CD4-positive, alpha-beta memory T cell (primary cell): ENCODE measurements at regions not wholly inside any gene's neighbourhood (a gene's known extent, or its start where the extent isn't known, plus 50 kb on each side); places are given as distances from the start of the nearest gene placed in this dataset.
"Not testable (repeated sequence)": the region's sequence is repeated elsewhere in the genome, so short reads cannot be mapped to it uniquely, and the experiment has no call there.

Experiments
- CTCF ChIA-PET: fragments of 350-600 bp; sonication (Branson Sonifier 250); formaldehyde crosslinking; loops from one replicate; lab custom pipeline; 2021; ENCODE audit warnings: inconsistent platforms; ENCODE audit not compliant: partially characterized antibody; lab: Charles Lee
- POLR2A ChIA-PET: fragments of 350-600 bp; sonication (Branson Sonifier 250); formaldehyde crosslinking; loops from one replicate; lab custom pipeline; 2021; ENCODE audit not compliant: partially characterized antibody; lab: Charles Lee
- DNase-seq, 5 donors: peaks; one replicate each; pipeline versions ENCODE4 v3.0.0 to v3.0.0-alpha.2; 2020 to 2022; ENCODE audit warnings: mixed read lengths in 1 of 5
- H3K27ac ChIP-seq: one replicate; pipeline ENCODE4 v1.7.0; 2013; ENCODE audit warnings: low read depth, low read length
- H3K27me3 ChIP-seq: 2 replicates; pipeline ENCODE4 v1.7.0; 2013; ENCODE audit warnings: mild to moderate bottlenecking, low read length, moderate library complexity; ENCODE audit not compliant: insufficient read depth
- H3K36me3 ChIP-seq: 2 replicates; pipeline ENCODE4 v1.7.0; 2013; ENCODE audit warnings: mild to moderate bottlenecking, low read length, moderate library complexity; ENCODE audit not compliant: insufficient read depth
- H3K4me1 ChIP-seq: 2 replicates; pipeline ENCODE4 v1.7.0; 2013; ENCODE audit warnings: mild to moderate bottlenecking, low read length, moderate library complexity; ENCODE audit not compliant: insufficient read depth
- H3K4me3 ChIP-seq, 2 donors: one replicate each; pipeline ENCODE4 v1.7.0; 2013; ENCODE audit warnings: low read length in 2 of 2, mild to moderate bottlenecking in 1 of 2
- H3K9me3 ChIP-seq, 2 donors: one replicate each; pipeline ENCODE4 v1.7.0; 2013; ENCODE audit warnings: low read length in 2 of 2, control low read depth in 1 of 2; ENCODE audit not compliant: control insufficient read depth in 1 of 2
- H3K27ac Mint-ChIP-seq, 7 donors: one replicate each; pipeline ENCODE4 v1.8.0; 2020 to 2021; ENCODE audit warnings: mixed read lengths in 7 of 7, mild to moderate bottlenecking in 6 of 7, inconsistent platforms in 3 of 7, moderate library complexity in 3 of 7
- H3K27me3 Mint-ChIP-seq, 2 donors: one replicate each; pipeline ENCODE4 v1.8.0; 2020 to 2021; ENCODE audit warnings: mixed read lengths in 2 of 2
- H3K36me3 Mint-ChIP-seq, 2 donors: one replicate each; pipeline ENCODE4 v1.8.0; 2020 to 2021; ENCODE audit warnings: mixed read lengths in 2 of 2, inconsistent platforms in 1 of 2, mild to moderate bottlenecking in 1 of 2
- H3K4me1 Mint-ChIP-seq, 4 donors: one replicate each; pipeline ENCODE4 v1.8.0; 2020 to 2021; ENCODE audit warnings: mixed read lengths in 4 of 4, mild to moderate bottlenecking in 1 of 4
- H3K4me3 Mint-ChIP-seq, 8 donors: one replicate each; pipeline ENCODE4 v1.8.0; 2020 to 2021; ENCODE audit warnings: mixed read lengths in 8 of 8, mild to moderate bottlenecking in 7 of 8, moderate library complexity in 6 of 8, inconsistent platforms in 3 of 8
- H3K9me3 Mint-ChIP-seq, 8 donors: one replicate each; pipeline ENCODE4 v1.8.0; 2020 to 2021; ENCODE audit warnings: mixed read lengths in 8 of 8, mild to moderate bottlenecking in 5 of 8, inconsistent platforms in 3 of 8, moderate library complexity in 1 of 8
- intact Hi-C: fragments of 100-400 bp; cut with micrococcal nuclease; formaldehyde crosslinking; loops from one replicate; pipeline ENCODE4 v1.15.1; 2023

- H3K4me3 ChIP-seq, result no peak overlapping the region
- intact Hi-C loops, result no loop called here
- H3K9me3 ChIP-seq, result no peaks in the 10 kb centered on the region
- DNase-seq, result no peak
- Mint-ChIP-seq H3K36me3 (no peaks in the 10 kb centered on the region), H3K27ac (no peak overlapping the region), H3K27me3 (peaks cover 0 to 1% of the 10 kb centered on the region in 2 donors), H3K9me3 (no peaks in the 10 kb centered on the region), H3K4me1 (no peaks in the 10 kb centered on the region), H3K4me3 (no peak overlapping the region)
- H3K4me1 ChIP-seq, result no peaks in the 10 kb centered on the region
- H3K27ac ChIP-seq, result no peak overlapping the region
- H3K27me3 ChIP-seq, result no peaks in the 10 kb centered on the region
- ChIA-PET POLR2A (no interaction called here), CTCF (no interaction called here)
- no peaks in the 10 kb centered on the region for H3K36me3 ChIP-seq
Observed at GRCh38 chr2:53490659-53491058, 276.9 kb upstream of the CHAC2 start.

- POLR2A ChIA-PET, H3K36me3 ChIP-seq, H3K36me3 Mint-ChIP-seq, H3K27ac ChIP-seq, DNase-seq, H3K27ac Mint-ChIP-seq, H3K27me3 Mint-ChIP-seq, H3K9me3 ChIP-seq, H3K4me1 ChIP-seq, H3K4me3 ChIP-seq, H3K4me1 Mint-ChIP-seq, intact Hi-C loops, H3K9me3 Mint-ChIP-seq, H3K4me3 Mint-ChIP-seq, H3K27me3 ChIP-seq: not testable (repeated sequence)
- CTCF ChIA-PET, result interaction anchor here (2.3 kb wide), 1 partner anchor 9 kb away, joined by 8 read pairs; no protein-coding TSS in a partner anchor
Observed at GRCh38 chr2:53486185-53486899, 281.3 kb upstream of the CHAC2 start.

DNA sequence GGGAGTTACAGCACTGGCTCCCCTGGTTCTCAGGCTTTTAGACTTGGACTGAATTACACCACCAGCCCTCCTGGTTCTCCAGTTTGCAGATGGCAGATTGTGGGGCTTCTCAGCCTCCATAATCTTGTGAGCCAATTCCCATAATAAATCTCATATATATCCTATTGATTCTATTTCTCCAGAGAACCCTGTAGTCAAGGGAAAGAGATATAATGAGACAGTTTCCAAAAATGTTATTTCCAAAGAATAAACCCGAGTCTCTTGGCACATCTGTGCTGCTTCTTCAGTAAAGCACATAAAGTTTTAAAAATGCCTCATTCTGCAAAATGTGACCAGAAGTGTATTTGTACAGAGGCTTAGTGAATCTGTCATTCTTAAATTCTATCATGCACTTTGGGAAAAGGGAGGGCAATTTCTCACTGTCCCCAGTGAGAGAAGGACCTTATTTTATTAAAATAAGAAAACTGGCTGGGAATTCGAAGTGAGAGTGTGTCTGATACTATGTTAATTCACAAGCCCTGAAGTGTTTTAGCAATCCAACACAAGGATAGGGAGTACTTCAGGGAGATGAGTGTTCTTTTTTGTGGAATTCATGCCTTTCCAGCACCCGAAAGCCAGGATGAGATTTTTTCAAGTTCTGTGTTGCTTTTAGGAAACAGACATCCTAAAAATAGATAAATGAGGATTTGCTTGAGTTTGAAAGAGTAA lies 282.4 kb upstream of the CHAC2 start:
- no peak for DNase-seq
- ChIA-PET CTCF (no interaction called here), POLR2A (no interaction called here)
- H3K4me1 Mint-ChIP-seq, result no peaks in the 10 kb centered on the region
- H3K9me3 Mint-ChIP-seq, result peaks cover 0 to 4% (median 0%) of the 10 kb centered on the region in 8 donors
- Histone ChIP-seq H3K27me3 (no peaks in the 10 kb centered on the region), H3K4me1 (no peaks in the 10 kb centered on the region), H3K36me3 (no peaks in the 10 kb centered on the region), H3K9me3 (no peaks in the 10 kb centered on the region), H3K27ac (no peak overlapping the region), H3K4me3 (no peak overlapping the region)
- no peak overlapping the region for H3K27ac Mint-ChIP-seq
- no peaks in the 10 kb centered on the region for H3K36me3 Mint-ChIP-seq
- H3K27me3 Mint-ChIP-seq, result peaks cover 0 to 1% of the 10 kb centered on the region in 2 donors
- no peak overlapping the region for H3K4me3 Mint-ChIP-seq
- intact Hi-C loops, result no loop called here

GRCh38 chr2:53484531-53484930 lies 283.1 kb upstream of the CHAC2 start:
- POLR2A ChIA-PET, result no interaction called here
- H3K9me3 Mint-ChIP-seq, result peaks cover 0 to 4% (median 0%) of the 10 kb centered on the region in 8 donors
- no peak for DNase-seq
- H3K4me3 Mint-ChIP-seq, result no peak overlapping the region
- no peaks in the 10 kb centered on the region for H3K4me1 Mint-ChIP-seq
- Histone ChIP-seq H3K27me3 (no peaks in the 10 kb centered on the region), H3K27ac (no peak overlapping the region), H3K4me1 (no peaks in the 10 kb centered on the region), H3K4me3 (no peak overlapping the region), H3K36me3 (no peaks in the 10 kb centered on the region), H3K9me3 (no peaks in the 10 kb centered on the region)
- H3K27ac Mint-ChIP-seq, result no peak overlapping the region
- CTCF ChIA-PET, result no interaction called here
- intact Hi-C loops, result no loop called here
- peaks cover 0 to 1% of the 10 kb centered on the region in 2 donors for H3K27me3 Mint-ChIP-seq
- H3K36me3 Mint-ChIP-seq, result no peaks in the 10 kb centered on the region

DNA sequence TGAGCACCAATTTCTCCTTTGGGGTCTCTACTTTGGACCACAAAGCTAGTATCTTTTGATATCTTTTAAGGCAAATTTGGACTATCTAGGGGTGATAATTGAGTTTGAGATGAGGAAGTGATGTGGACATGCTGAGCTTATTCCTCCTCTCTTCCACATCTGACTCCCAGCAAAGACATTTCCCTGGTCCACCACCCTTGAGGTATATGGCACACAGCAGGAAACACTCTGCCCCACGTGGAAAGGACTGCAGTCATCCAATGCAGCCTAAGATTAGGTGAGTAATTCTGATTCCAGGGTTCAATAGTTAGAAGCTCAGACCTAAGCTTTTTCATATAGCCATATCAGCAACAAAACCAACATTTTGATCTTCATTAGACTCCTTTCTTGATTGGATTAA lies 290.1 kb upstream of the CHAC2 start:
- Mint-ChIP-seq H3K9me3 (peaks cover 0 to 3% (median 2%) of the 10 kb centered on the region in 8 donors), H3K36me3 (no peaks in the 10 kb centered on the region), H3K4me3 (no peak overlapping the region), H3K27ac (no peak overlapping the region), H3K27me3 (peaks cover 0 to 7% of the 10 kb centered on the region in 2 donors), H3K4me1 (no peaks in the 10 kb centered on the region)
- DNase-seq, result no peak
- no peaks in the 10 kb centered on the region for H3K27me3 ChIP-seq
- no peaks in the 10 kb centered on the region for H3K36me3 ChIP-seq
- ChIA-PET CTCF (interaction anchor here (0.6 to 2.1 kb wide), 2 partner anchors 9 to 15 kb away, joined by 3 to 8 read pairs; no protein-coding TSS in a partner anchor), POLR2A (no interaction called here)
- no peak overlapping the region for H3K4me3 ChIP-seq
- H3K4me1 ChIP-seq, result no peaks in the 10 kb centered on the region
- H3K9me3 ChIP-seq, result no peaks in the 10 kb centered on the region
- no peak overlapping the region for H3K27ac ChIP-seq
- intact Hi-C loops, result no loop called here

DNA sequence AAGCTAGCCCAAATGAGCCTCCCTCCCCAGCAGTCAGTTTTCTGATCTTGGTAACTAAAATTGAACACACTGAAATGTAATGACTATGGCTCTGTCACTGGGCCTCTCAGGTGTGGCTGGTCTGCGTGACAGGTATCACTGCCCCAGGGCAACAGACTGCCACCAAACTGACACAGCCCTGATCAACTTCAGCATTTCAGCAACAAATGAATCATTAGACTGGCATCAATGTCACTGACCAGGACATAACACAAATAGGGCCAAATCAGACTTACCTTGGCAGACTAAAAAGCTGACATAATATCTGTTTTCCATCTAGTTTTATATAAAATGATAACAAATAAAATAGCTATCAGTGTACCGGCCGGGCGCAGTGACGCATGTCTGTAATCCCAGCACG lies 290.8 kb upstream of the CHAC2 start:
- H3K9me3 ChIP-seq, result no peaks in the 10 kb centered on the region
- CTCF ChIA-PET, result interaction anchor here (0.6 to 2.1 kb wide), 2 partner anchors 10 to 14 kb away, joined by 3 to 8 read pairs; no protein-coding TSS in a partner anchor
- no peaks in the 10 kb centered on the region for H3K4me1 ChIP-seq
- POLR2A ChIA-PET, result no interaction called here
- Mint-ChIP-seq H3K4me3 (no peak overlapping the region), H3K36me3 (no peaks in the 10 kb centered on the region), H3K27me3 (peaks cover 0 to 7% of the 10 kb centered on the region in 2 donors), H3K4me1 (no peaks in the 10 kb centered on the region), H3K9me3 (peaks cover 0 to 3% (median 0%) of the 10 kb centered on the region in 8 donors), H3K27ac (no peak overlapping the region)
- H3K27ac ChIP-seq, result no peak overlapping the region
- no peak overlapping the region for H3K4me3 ChIP-seq
- DNase-seq, result no peak
- intact Hi-C loops, result no loop called here
- H3K27me3 ChIP-seq, result no peaks in the 10 kb centered on the region
- H3K36me3 ChIP-seq, result no peaks in the 10 kb centered on the region

- peaks cover 0 to 7% of the 10 kb centered on the region in 2 donors for H3K27me3 Mint-ChIP-seq
- ChIA-PET POLR2A (no interaction called here), CTCF (no interaction called here)
- Histone ChIP-seq H3K27ac (no peak overlapping the region), H3K9me3 (no peaks in the 10 kb centered on the region), H3K27me3 (no peaks in the 10 kb centered on the region), H3K36me3 (no peaks in the 10 kb centered on the region), H3K4me1 (no peaks in the 10 kb centered on the region), H3K4me3 (no peak overlapping the region)
- no peaks in the 10 kb centered on the region for H3K4me1 Mint-ChIP-seq
- peaks cover 0 to 3% (median 0%) of the 10 kb centered on the region in 8 donors for H3K9me3 Mint-ChIP-seq
- intact Hi-C loops, result no loop called here
- H3K36me3 Mint-ChIP-seq, result no peaks in the 10 kb centered on the region
- DNase-seq, result no peak
- no peak overlapping the region for H3K4me3 Mint-ChIP-seq
- no peak overlapping the region for H3K27ac Mint-ChIP-seq
Observed at GRCh38 chr2:53475766-53476165, 291.8 kb upstream of the CHAC2 start.
